ENCODE measurements at regions not wholly inside any gene's neighbourhood (a gene's known extent, or its start where the extent isn't known, plus 50 kb on each side); places are given as distances from the start of the nearest gene placed in this dataset.

- DNase-seq (ENCODE audit: low read depth): no peak
- H3K4me3 ChIP-seq (ENCODE audit: low read depth, low read length): no peak overlapping the region
- H3K36me3 ChIP-seq (ENCODE audit: control insufficient read depth, insufficient read depth, low read length): no peaks in the 10 kb centered on the region
- TF ChIP-seq CTCF (IDR thresholded peaks at IDR 0.05; ENCODE audit: insufficient read depth, low read depth, low read length): no peak
- POLR2A ChIA-PET: no interaction called here
- no peaks in the 10 kb centered on the region for H3K27me3 ChIP-seq (ENCODE audit: control insufficient read depth, insufficient read depth, low read length)
- CTCF ChIA-PET: no interaction called here
These were observed 143.2 kb downstream of the HMHB1 start for GRCh38 chr5:143955141-143955540.

- CTCF ChIA-PET: interaction anchor here (1.0 kb wide), 1 partner anchor 226 kb away, joined by 3 read pairs; no protein-coding TSS in a partner anchor
These were observed 145.5 kb downstream of the HMHB1 start for GRCh38 chr5:143957455-143957854.

GRCh38 chr5:143962201-143962600, 150.2 kb downstream of the HMHB1 start:
- Histone ChIP-seq H3K36me3 (ENCODE audit: control insufficient read depth, insufficient read depth, low read length) (no peaks in the 10 kb centered on the region), H3K27me3 (ENCODE audit: control insufficient read depth, insufficient read depth, low read length) (no peaks in the 10 kb centered on the region), H3K4me3 (ENCODE audit: low read depth, low read length) (no peak overlapping the region)
- TF ChIP-seq CTCF (IDR thresholded peaks at IDR 0.05; ENCODE audit: insufficient read depth, low read depth, low read length): no peak
- ChIA-PET CTCF (interaction anchor here (1.1 kb wide), 2 partner anchors 9 to 14 kb away, joined by 3 read pairs; no protein-coding TSS in a partner anchor), POLR2A (no interaction called here)
- DNase-seq (ENCODE audit: low read depth): no peak

More at GRCh38 chr5:143957455-143957854, 145.5 kb downstream of the HMHB1 start:
- no peak for DNase-seq (ENCODE audit: low read depth)
- H3K4me3 ChIP-seq (ENCODE audit: low read depth, low read length): no peak overlapping the region
- no peaks in the 10 kb centered on the region for H3K27me3 ChIP-seq (ENCODE audit: control insufficient read depth, insufficient read depth, low read length)
- no peaks in the 10 kb centered on the region for H3K36me3 ChIP-seq (ENCODE audit: control insufficient read depth, insufficient read depth, low read length)
- TF ChIP-seq CTCF (IDR thresholded peaks at IDR 0.05; ENCODE audit: insufficient read depth, low read depth, low read length): 0 out of 2 replicates have a peak, but pooled peaks have one; percentile 17
- POLR2A ChIA-PET: interaction anchor here (0.6 kb wide), 1 partner anchor 9 kb away, joined by 3 read pairs; no protein-coding TSS in a partner anchor

- ChIA-PET CTCF (interaction anchor here (1.7 kb wide), 1 partner anchor 33 kb away, joined by 3 read pairs; no protein-coding TSS in a partner anchor), POLR2A (no interaction called here)
- no peak for TF ChIP-seq CTCF (IDR thresholded peaks at IDR 0.05; ENCODE audit: insufficient read depth, low read depth, low read length)
- H3K4me3 ChIP-seq (ENCODE audit: low read depth, low read length): no peak overlapping the region
- H3K36me3 ChIP-seq (ENCODE audit: control insufficient read depth, insufficient read depth, low read length): no peaks in the 10 kb centered on the region
- DNase-seq (ENCODE audit: low read depth): no peak
- H3K27me3 ChIP-seq (ENCODE audit: control insufficient read depth, insufficient read depth, low read length): no peaks in the 10 kb centered on the region
These were observed 153.0 kb downstream of the HMHB1 start for GRCh38 chr5:143964919-143965318.

GRCh38 chr5:143966280-143966679, 154.3 kb downstream of the HMHB1 start:
- CTCF ChIA-PET: interaction anchor here (1.4 kb wide), 1 partner anchor 18 kb away, joined by 4 read pairs; no protein-coding TSS in a partner anchor
- Histone ChIP-seq H3K4me3 (ENCODE audit: low read depth, low read length) (no peak overlapping the region), H3K27me3 (ENCODE audit: control insufficient read depth, insufficient read depth, low read length) (no peaks in the 10 kb centered on the region), H3K36me3 (ENCODE audit: control insufficient read depth, insufficient read depth, low read length) (no peaks in the 10 kb centered on the region)
- no peak for TF ChIP-seq CTCF (IDR thresholded peaks at IDR 0.05; ENCODE audit: insufficient read depth, low read depth, low read length)
- no peak for DNase-seq (ENCODE audit: low read depth)
- POLR2A ChIA-PET: no interaction called here
